ENCODE measurements at regions not wholly inside any gene's neighbourhood (a gene's known extent, or its start where the extent isn't known, plus 50 kb on each side); places are given as distances from the start of the nearest gene placed in this dataset.

GRCh38 chr6:62974452-62974851, 236.8 kb upstream of the FKBP1C start:
- TF ChIP-seq, protein P1, sequence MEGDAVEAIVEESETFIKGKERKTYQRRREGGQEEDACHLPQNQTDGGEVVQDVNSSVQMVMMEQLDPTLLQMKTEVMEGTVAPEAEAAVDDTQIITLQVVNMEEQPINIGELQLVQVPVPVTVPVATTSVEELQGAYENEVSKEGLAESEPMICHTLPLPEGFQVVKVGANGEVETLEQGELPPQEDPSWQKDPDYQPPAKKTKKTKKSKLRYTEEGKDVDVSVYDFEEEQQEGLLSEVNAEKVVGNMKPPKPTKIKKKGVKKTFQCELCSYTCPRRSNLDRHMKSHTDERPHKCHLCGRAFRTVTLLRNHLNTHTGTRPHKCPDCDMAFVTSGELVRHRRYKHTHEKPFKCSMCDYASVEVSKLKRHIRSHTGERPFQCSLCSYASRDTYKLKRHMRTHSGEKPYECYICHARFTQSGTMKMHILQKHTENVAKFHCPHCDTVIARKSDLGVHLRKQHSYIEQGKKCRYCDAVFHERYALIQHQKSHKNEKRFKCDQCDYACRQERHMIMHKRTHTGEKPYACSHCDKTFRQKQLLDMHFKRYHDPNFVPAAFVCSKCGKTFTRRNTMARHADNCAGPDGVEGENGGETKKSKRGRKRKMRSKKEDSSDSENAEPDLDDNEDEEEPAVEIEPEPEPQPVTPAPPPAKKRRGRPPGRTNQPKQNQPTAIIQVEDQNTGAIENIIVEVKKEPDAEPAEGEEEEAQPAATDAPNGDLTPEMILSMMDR (IDR thresholded peaks at IDR 0.05), result no peak
- TF ChIP-seq EZH2phosphoT487 (IDR thresholded peaks at IDR 0.05), result no peak
- no peak for TF ChIP-seq EZH2 (IDR thresholded peaks at IDR 0.05)

Data from neural progenitor cell (in vitro differentiated cells).